B cell (primary cell): ENCODE measurements at regions not wholly inside any gene's neighbourhood (a gene's known extent, or its start where the extent isn't known, plus 50 kb on each side); places are given as distances from the start of the nearest gene placed in this dataset.

ENCODE experiments used
- ATAC-seq: fragments of 200-7000 bp; cut with Tn5 transposase; one replicate; pipeline ENCODE4 v1.10.0; 2021; ENCODE audit warnings: low read depth, mild to moderate bottlenecking, moderate number of reproducible peaks, moderate library complexity
- CTCF ChIA-PET: fragments of 350-600 bp; sonication (Branson Sonifier 250); formaldehyde crosslinking; loops from one replicate; lab custom pipeline; 2021; ENCODE audit warnings: antibody characterized with exemption, inconsistent platforms; lab: Charles Lee
- POLR2A ChIA-PET: fragments of 350-600 bp; sonication (Branson Sonifier 250); formaldehyde crosslinking; loops from one replicate; lab custom pipeline; 2021; ENCODE audit warnings: antibody characterized with exemption; lab: Charles Lee
- DNase-seq: peaks from one replicate; pipeline ENCODE4 v3.0.0; 2013
- H2AFZ ChIP-seq: 2 replicates; pipeline ENCODE4 v1.6.1; 2012; ENCODE audit warnings: mild to moderate bottlenecking, low read depth, low read length; ENCODE audit not compliant: insufficient read depth, poor library complexity, severe bottlenecking
- H3K27ac ChIP-seq, 2 donors: 1 replicate in 1 of 2; 2 replicates in 1 of 2; pipeline ENCODE4 v1.5.1; 2012 to 2013; ENCODE audit warnings: low read length in 2 of 2, mild to moderate bottlenecking in 2 of 2, moderate library complexity in 1 of 2
- H3K27me3 ChIP-seq, 4 experiments: fragments of 200-600 bp in 1 of 4; sonication (generic) in 1 of 4; replicated peaks in 1 of 4; 1 replicate in 2 of 4; 2 replicates in 2 of 4; pipeline versions ENCODE4 v1.6.1 to v1.7.0; 2013 to 2016; ENCODE audit warnings: low read length in 3 of 4, mild to moderate bottlenecking in 2 of 4, mixed read lengths in 1 of 4, moderate library complexity in 1 of 4; ENCODE audit not compliant: insufficient read depth in 4 of 4, control insufficient read depth in 3 of 4; ENCODE audit errors: control extremely low read depth in 1 of 4
- H3K36me3 ChIP-seq, 2 experiments: replicated peaks in 1 of 2; 1 replicate in 1 of 2; 2 replicates in 1 of 2; pipeline versions ENCODE4 v1.6.1 to v1.7.1; 2013; ENCODE audit warnings: low read length in 1 of 2; ENCODE audit not compliant: insufficient read depth in 2 of 2, control insufficient read depth in 1 of 2; ENCODE audit errors: control extremely low read depth in 1 of 2, extremely low read depth in 1 of 2
- H3K4me1 ChIP-seq, 2 donors: fragments of 200-600 bp in 1 of 2; sonication (generic) in 1 of 2; 1 replicate in 1 of 2; 2 replicates in 1 of 2; pipeline versions ENCODE4 v1.5.1 to v1.6.1; 2013 to 2017; ENCODE audit warnings: low read length in 2 of 2; ENCODE audit not compliant: control insufficient read depth in 2 of 2, insufficient read depth in 2 of 2
- H3K4me2 ChIP-seq: replicated peaks from 2 replicates; pipeline ENCODE3; 2012; ENCODE audit warnings: mild to moderate bottlenecking, low read depth, low read length; ENCODE audit not compliant: poor library complexity, severe bottlenecking
- H3K4me3 ChIP-seq, 5 experiments: fragments of 200-600 bp in 1 of 5; sonication (generic) in 1 of 5; 1 replicate in 3 of 5; 2 replicates in 2 of 5; pipeline versions ENCODE4 v1.5.1 to v1.7.0; 2011 to 2016; ENCODE audit warnings: low read length in 4 of 5, mild to moderate bottlenecking in 4 of 5, low read depth in 2 of 5, control low read depth in 1 of 5, moderate library complexity in 1 of 5; ENCODE audit not compliant: insufficient read depth in 1 of 5; ENCODE audit errors: control extremely low read depth in 1 of 5, extremely low read depth in 1 of 5
- H3K79me2 ChIP-seq: fragments of 200-600 bp; sonication (generic); one replicate; pipeline ENCODE4 v1.6.0; 2016; ENCODE audit warnings: low read length; ENCODE audit not compliant: control insufficient read depth, insufficient read depth
- H3K9ac ChIP-seq: fragments of 200-600 bp; sonication (generic); 2 replicates; pipeline ENCODE4 v1.6.1; 2017; ENCODE audit warnings: mild to moderate bottlenecking, low read length, moderate library complexity
- H3K9me3 ChIP-seq, 3 donors: one replicate each; pipeline versions ENCODE4 v1.6.1 to v1.7.1; 2013; ENCODE audit warnings: low read length in 2 of 3; ENCODE audit not compliant: control insufficient read depth in 2 of 3, insufficient read depth in 1 of 3; ENCODE audit errors: control extremely low read depth in 1 of 3
- H4K20me1 ChIP-seq: 2 replicates; pipeline ENCODE4 v1.6.0; 2012; ENCODE audit warnings: mild to moderate bottlenecking, low read length; ENCODE audit not compliant: insufficient read depth, control insufficient read depth, poor library complexity, severe bottlenecking
- H3K27ac Mint-ChIP-seq: one replicate; pipeline ENCODE4 v1.8.0; 2021; ENCODE audit warnings: mixed read lengths
- H3K27me3 Mint-ChIP-seq: one replicate; pipeline ENCODE4 v1.8.0; 2021; ENCODE audit warnings: mixed read lengths
- H3K4me1 Mint-ChIP-seq: one replicate; pipeline ENCODE4 v1.8.0; 2021; ENCODE audit warnings: mixed read lengths
- H3K4me3 Mint-ChIP-seq: one replicate; pipeline ENCODE4 v1.8.0; 2021; ENCODE audit warnings: mixed read lengths
- H3K9me3 Mint-ChIP-seq: one replicate; pipeline ENCODE4 v1.8.0; 2022; ENCODE audit warnings: mixed read lengths; ENCODE audit not compliant: insufficient read depth
- CTCF ChIP-seq: fragments of 200-600 bp; IDR thresholded peaks from one replicate; pipeline ENCODE4 v1.8.0; 2022; ENCODE audit warnings: antibody characterized with exemption, mild to moderate bottlenecking
- EZH2 ChIP-seq: IDR thresholded peaks from 2 replicates; pipeline ENCODE4 v1.6.1; 2012; ENCODE audit warnings: borderline replicate concordance, low read depth, mild to moderate bottlenecking, moderate library complexity, low read length; ENCODE audit not compliant: insufficient read depth, poor library complexity, severe bottlenecking
- WGBS: methylation state at CpG from one replicate; pipeline ENCODE4 v1.1.5; 2013; ENCODE audit warnings: missing lambda C conversion rate; ENCODE audit not compliant: insufficient coverage; 5-methylcytosine and 5-hydroxymethylcytosine counted together
- intact Hi-C: fragments of 100-400 bp; cut with micrococcal nuclease; formaldehyde crosslinking; loops from one replicate; pipeline ENCODE4 v1.10.0; 2022

GRCh38 chr5:6280425-6281100 is 97.8 kb downstream of the MED10 start:
- no peaks in the 10 kb centered on the region for H3K27me3 ChIP-seq
- POLR2A ChIA-PET = no interaction called here
- no peak for ATAC-seq
- H3K9ac ChIP-seq = no peak overlapping the region
- TF ChIP-seq EZH2 = no peak
- TF ChIP-seq CTCF = no peak
- H3K27ac Mint-ChIP-seq = no peak overlapping the region
- H3K4me3 Mint-ChIP-seq = no peak overlapping the region
- CTCF ChIA-PET = no interaction called here
- 100% methylated on average over 2 of the region's 6 CpGs for WGBS
- H3K4me3 ChIP-seq = no peak overlapping the region
- no peak for DNase-seq
- H3K9me3 ChIP-seq = no peaks in the 10 kb centered on the region
- no peaks in the 10 kb centered on the region for H4K20me1 ChIP-seq
- H3K27me3 Mint-ChIP-seq = peaks cover 8% of the 10 kb centered on the region
- no peak overlapping the region for H3K27ac ChIP-seq
- no peaks in the 10 kb centered on the region for H3K4me1 Mint-ChIP-seq
- H3K79me2 ChIP-seq = no peaks in the 10 kb centered on the region
- H3K4me1 ChIP-seq = no peaks in the 10 kb centered on the region
- no peak overlapping the region for H2AFZ ChIP-seq
- intact Hi-C loops = no loop called here
- H3K9me3 Mint-ChIP-seq = no peaks in the 10 kb centered on the region
- no peaks in the 10 kb centered on the region for H3K36me3 ChIP-seq
- H3K4me2 ChIP-seq = no peak overlapping the region

- no peak overlapping the region for H3K4me2 ChIP-seq
- Mint-ChIP-seq H3K9me3 (no peaks in the 10 kb centered on the region), H3K4me3 (no peak overlapping the region), H3K4me1 (no peaks in the 10 kb centered on the region), H3K27me3 (peaks cover 9% of the 10 kb centered on the region), H3K27ac (no peak overlapping the region)
- H3K9me3 ChIP-seq = no peaks in the 10 kb centered on the region
- no peaks in the 10 kb centered on the region for H4K20me1 ChIP-seq
- TF ChIP-seq CTCF (no peak), EZH2 (no peak)
- 85% methylated on average over 3 of the region's 5 CpGs for WGBS
- H3K27me3 ChIP-seq = no peaks in the 10 kb centered on the region
- ChIA-PET POLR2A (no interaction called here), CTCF (no interaction called here)
- intact Hi-C loops = no loop called here
- H3K9ac ChIP-seq = no peak overlapping the region
- no peak overlapping the region for H2AFZ ChIP-seq
- DNase-seq (no peak), ATAC-seq (no peak)
- H3K27ac ChIP-seq = no peak overlapping the region
- H3K79me2 ChIP-seq = no peaks in the 10 kb centered on the region
- H3K4me3 ChIP-seq = no peak overlapping the region
- H3K36me3 ChIP-seq = no peaks in the 10 kb centered on the region
- no peaks in the 10 kb centered on the region for H3K4me1 ChIP-seq
Observed at GRCh38 chr5:6279607-6280006, 98.7 kb downstream of the MED10 start.
